ENCODE measurements at regions not wholly inside any gene's neighbourhood (a gene's known extent, or its start where the extent isn't known, plus 50 kb on each side); places are given as distances from the start of the nearest gene placed in this dataset.

DNA sequence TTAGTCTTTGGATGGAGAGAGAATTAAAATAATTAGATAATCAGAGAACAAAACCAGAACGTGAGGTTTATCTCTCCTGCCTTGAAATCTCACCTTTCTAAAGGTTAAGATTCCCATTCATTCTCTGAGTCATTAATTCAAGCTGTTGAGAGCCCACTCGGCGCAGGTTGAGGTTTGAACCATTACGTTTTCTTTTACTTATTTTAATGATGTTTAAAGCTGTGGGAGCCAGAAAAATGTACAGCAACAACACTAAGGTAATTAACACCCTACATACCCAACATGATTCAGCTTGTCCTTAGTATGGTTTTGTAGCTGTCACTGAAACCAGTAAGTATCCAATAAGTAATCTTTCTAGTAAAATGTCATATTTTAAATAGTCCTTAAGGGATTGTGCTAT is 153.0 kb upstream of the ANK3 start:
- ChIA-PET POLR2A (no interaction called here), CTCF (no interaction called here)
- Mint-ChIP-seq H3K4me3 (no peak overlapping the region), H3K36me3 (ENCODE audit: low read depth) (no peaks in the 10 kb centered on the region), H3K27me3 (no peaks in the 10 kb centered on the region), H3K9me3 (no peaks in the 10 kb centered on the region), H3K27ac (no peak overlapping the region), H3K4me1 (ENCODE audit: low read depth) (peaks cover 15% of the 10 kb centered on the region)
- intact Hi-C loops (cut with micrococcal nuclease) = no loop called here
- DNase-seq (no peak), ATAC-seq (no peak)
- TF ChIP-seq, protein P1, sequence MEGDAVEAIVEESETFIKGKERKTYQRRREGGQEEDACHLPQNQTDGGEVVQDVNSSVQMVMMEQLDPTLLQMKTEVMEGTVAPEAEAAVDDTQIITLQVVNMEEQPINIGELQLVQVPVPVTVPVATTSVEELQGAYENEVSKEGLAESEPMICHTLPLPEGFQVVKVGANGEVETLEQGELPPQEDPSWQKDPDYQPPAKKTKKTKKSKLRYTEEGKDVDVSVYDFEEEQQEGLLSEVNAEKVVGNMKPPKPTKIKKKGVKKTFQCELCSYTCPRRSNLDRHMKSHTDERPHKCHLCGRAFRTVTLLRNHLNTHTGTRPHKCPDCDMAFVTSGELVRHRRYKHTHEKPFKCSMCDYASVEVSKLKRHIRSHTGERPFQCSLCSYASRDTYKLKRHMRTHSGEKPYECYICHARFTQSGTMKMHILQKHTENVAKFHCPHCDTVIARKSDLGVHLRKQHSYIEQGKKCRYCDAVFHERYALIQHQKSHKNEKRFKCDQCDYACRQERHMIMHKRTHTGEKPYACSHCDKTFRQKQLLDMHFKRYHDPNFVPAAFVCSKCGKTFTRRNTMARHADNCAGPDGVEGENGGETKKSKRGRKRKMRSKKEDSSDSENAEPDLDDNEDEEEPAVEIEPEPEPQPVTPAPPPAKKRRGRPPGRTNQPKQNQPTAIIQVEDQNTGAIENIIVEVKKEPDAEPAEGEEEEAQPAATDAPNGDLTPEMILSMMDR (IDR thresholded peaks at IDR 0.05) = no peak

DNA sequence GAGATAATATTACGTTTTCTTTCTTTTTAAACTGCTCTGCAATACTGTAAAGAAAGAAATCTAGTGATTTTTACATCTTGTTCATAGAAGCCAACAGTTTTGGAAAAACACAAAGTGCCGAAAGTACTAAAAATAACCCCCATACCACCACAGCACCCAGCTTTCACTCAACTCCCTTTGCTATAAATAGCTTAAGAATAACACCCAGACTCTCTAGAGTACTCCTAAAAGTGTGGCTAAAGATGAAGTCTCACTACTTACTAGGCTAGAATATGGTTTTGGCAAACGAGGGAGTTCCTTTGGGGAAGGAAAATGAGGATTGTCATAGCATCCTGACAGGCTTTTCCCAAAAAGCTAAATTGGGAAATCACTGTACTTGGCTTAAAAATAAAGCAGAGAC is 151.8 kb upstream of the ANK3 start:
- Mint-ChIP-seq H3K27me3 (no peaks in the 10 kb centered on the region), H3K27ac (no peak overlapping the region), H3K36me3 (ENCODE audit: low read depth) (no peaks in the 10 kb centered on the region), H3K4me3 (no peak overlapping the region), H3K9me3 (no peaks in the 10 kb centered on the region), H3K4me1 (ENCODE audit: low read depth) (peaks cover 21% of the 10 kb centered on the region)
- intact Hi-C loops (cut with micrococcal nuclease) = no loop called here
- TF ChIP-seq, protein P1 (IDR thresholded peaks at IDR 0.05) = no peak
- CTCF ChIA-PET = no interaction called here
- no peak for ATAC-seq
- POLR2A ChIA-PET = no interaction called here
- DNase-seq = no peak

DNA sequence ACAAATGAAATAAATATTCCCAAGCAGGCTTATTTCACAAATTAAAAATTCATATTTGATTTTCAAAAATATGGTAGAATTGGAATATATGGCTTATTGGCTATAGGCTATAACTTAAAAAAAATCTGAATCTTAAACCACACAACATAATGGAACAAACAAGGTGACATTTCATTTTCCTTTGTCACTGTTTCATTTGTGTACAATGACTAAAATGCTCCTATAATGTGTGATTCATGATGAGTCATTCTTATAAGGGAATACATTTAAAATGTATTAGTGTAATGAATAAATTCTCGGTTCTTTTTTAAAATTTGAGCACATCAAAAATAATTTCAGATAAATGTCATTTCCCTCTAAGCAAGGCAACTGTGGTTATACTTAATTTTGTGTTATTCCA is 148.0 kb upstream of the ANK3 start:
- peaks cover 26% of the 10 kb centered on the region for H3K4me1 Mint-ChIP-seq (ENCODE audit: low read depth)
- no peaks in the 10 kb centered on the region for H3K27me3 Mint-ChIP-seq
- TF ChIP-seq, protein P1 (IDR thresholded peaks at IDR 0.05) = no peak
- ATAC-seq (no peak), DNase-seq (no peak)
- H3K4me3 Mint-ChIP-seq = no peak overlapping the region
- H3K27ac Mint-ChIP-seq = no peak overlapping the region
- ChIA-PET POLR2A (no interaction called here), CTCF (no interaction called here)
- no peaks in the 10 kb centered on the region for H3K36me3 Mint-ChIP-seq (ENCODE audit: low read depth)
- no peaks in the 10 kb centered on the region for H3K9me3 Mint-ChIP-seq
- intact Hi-C loops (cut with micrococcal nuclease) = no loop called here

DNA sequence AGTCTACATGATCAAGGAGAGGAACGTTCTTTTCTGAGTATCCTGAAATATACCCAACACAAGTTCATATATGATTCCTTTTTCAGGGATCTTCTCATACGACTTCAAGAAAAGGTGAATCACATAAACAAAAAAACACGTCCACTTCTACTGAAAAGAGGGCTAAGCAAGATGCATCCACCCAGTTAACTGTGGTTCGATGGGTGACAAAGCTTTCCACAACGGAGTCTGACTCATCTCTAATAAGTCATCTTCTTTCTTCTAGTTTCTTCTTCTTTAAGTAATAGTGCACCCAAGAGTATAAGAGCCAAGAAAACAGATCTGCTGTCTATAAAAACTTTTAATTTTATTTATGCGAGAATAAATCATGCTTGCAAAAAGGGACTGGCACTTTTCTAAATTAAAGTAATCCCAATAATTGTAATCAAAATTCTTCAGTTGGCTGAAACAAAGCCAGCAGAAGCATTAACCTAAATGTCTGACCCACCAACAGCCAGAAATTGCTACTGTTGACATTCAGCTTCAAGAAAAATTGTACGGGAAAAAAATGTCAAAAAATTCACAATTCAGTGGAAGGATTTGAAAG is 146.9 kb upstream of the ANK3 start:
- CTCF ChIA-PET = no interaction called here
- Mint-ChIP-seq H3K4me3 (no peak overlapping the region), H3K36me3 (ENCODE audit: low read depth) (no peaks in the 10 kb centered on the region), H3K9me3 (no peaks in the 10 kb centered on the region), H3K27ac (no peak overlapping the region), H3K4me1 (ENCODE audit: low read depth) (peaks cover 26% of the 10 kb centered on the region), H3K27me3 (no peaks in the 10 kb centered on the region)
- intact Hi-C loops (cut with micrococcal nuclease) = no loop called here
- POLR2A ChIA-PET = interaction anchor here (0.6 kb wide), 1 partner anchor 273 kb away, joined by 3 read pairs; no protein-coding TSS in a partner anchor
- DNase-seq (peak; percentile 37), ATAC-seq (peak; percentile 79)
- TF ChIP-seq, protein P1 (IDR thresholded peaks at IDR 0.05) = no peak

DNA sequence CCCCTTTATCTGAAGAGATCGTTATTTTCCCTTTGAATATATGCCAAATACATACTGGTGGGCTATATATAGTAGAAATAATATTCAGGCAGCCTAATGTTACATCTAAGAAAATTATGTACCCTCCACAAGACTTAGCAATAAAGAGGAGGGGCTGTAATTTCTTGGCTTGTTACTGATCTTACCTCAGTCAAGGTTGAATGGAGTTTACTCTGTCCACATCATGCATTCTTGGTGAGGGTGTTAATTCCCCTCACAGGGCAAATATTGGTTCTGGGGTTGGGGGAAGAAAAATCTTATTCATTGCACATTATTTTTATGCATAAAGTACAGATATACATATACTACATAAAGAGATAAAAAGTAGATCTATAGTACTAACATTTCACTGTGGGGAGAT is 145.8 kb upstream of the ANK3 start:
- H3K4me3 Mint-ChIP-seq = no peak overlapping the region
- peaks cover 24% of the 10 kb centered on the region for H3K4me1 Mint-ChIP-seq (ENCODE audit: low read depth)

More for the DNA sequence above, 145.8 kb upstream of the ANK3 start:
- intact Hi-C loops (cut with micrococcal nuclease) = no loop called here
- H3K27me3 Mint-ChIP-seq = no peaks in the 10 kb centered on the region
- DNase-seq (no peak), ATAC-seq (no peak)
- H3K36me3 Mint-ChIP-seq (ENCODE audit: low read depth) = no peaks in the 10 kb centered on the region
- TF ChIP-seq, protein P1 (IDR thresholded peaks at IDR 0.05) = no peak
- ChIA-PET CTCF (no interaction called here), POLR2A (no interaction called here)
- no peaks in the 10 kb centered on the region for H3K9me3 Mint-ChIP-seq
- H3K27ac Mint-ChIP-seq = no peak overlapping the region
